IMR-90 (cell line): ENCODE measurements at regions not wholly inside any gene's neighbourhood (a gene's known extent, or its start where the extent isn't known, plus 50 kb on each side); places are given as distances from the start of the nearest gene placed in this dataset.

ENCODE experiments used
- ATAC-seq: fragments of 200-7000 bp; cut with Tn5 transposase; 2 replicates; pipeline ENCODE4 v1.9.1; 2020; ENCODE audit warnings: low read depth, mild to moderate bottlenecking, moderate library complexity
- BruUV-seq: library from RNA; stranded (reverse); fragments of 400-500 nt; replicated peaks from 2 replicates; lab custom pipeline; 2021; lab: Mats Ljungman, UMichigan
- CTCF ChIA-PET: fragments of 300-600 bp; formaldehyde crosslinking; extraction: SDS; loops from one replicate; lab custom pipeline; 2021; ENCODE audit warnings: antibody characterized with exemption; lab: Yijun Ruan, JAX
- POLR2A ChIA-PET: fragments of 300-600 bp; sonication (Branson Sonifier 250); formaldehyde crosslinking; loops from one replicate; lab custom pipeline; 2022; ENCODE audit warnings: antibody characterized with exemption; ENCODE audit not compliant: unreplicated experiment; lab: Charles Lee
- DNase-seq: peaks from one replicate; pipeline ENCODE4 v3.0.0; 2013
- H2AFZ ChIP-seq: replicated peaks from 2 replicates; pipeline ENCODE3; 2013; ENCODE audit warnings: low read length, mild to moderate bottlenecking; ENCODE audit not compliant: poor library complexity
- H2AK5ac ChIP-seq: 2 replicates; pipeline ENCODE4 v1.6.1; 2013; ENCODE audit warnings: low read depth, low read length, inconsistent platforms
- H2AK9ac ChIP-seq: replicated peaks from 2 replicates; pipeline ENCODE3; 2013; ENCODE audit warnings: mild to moderate bottlenecking, low read depth, low read length, moderate library complexity; ENCODE audit not compliant: poor library complexity
- H2BK120ac ChIP-seq: 2 replicates; pipeline ENCODE4 v1.6.1; 2013; ENCODE audit warnings: low read depth, low read length, inconsistent platforms
- H2BK15ac ChIP-seq: 3 replicates; pipeline ENCODE4 v1.6.1; 2013; ENCODE audit warnings: low read depth, low read length, inconsistent platforms
- H2BK20ac ChIP-seq: 2 replicates; pipeline ENCODE4 v1.6.1; 2013; ENCODE audit warnings: low read depth, mild to moderate bottlenecking, inconsistent platforms, low read length, moderate library complexity
- H2BK5ac ChIP-seq: 2 replicates; pipeline ENCODE4 v1.6.1; 2013; ENCODE audit warnings: mild to moderate bottlenecking, low read depth, low read length, inconsistent platforms; ENCODE audit not compliant: poor library complexity, severe bottlenecking
- H3K14ac ChIP-seq: replicated peaks from 2 replicates; pipeline ENCODE4 v1.6.1; 2013; ENCODE audit warnings: low read depth, low read length, inconsistent platforms
- H3K18ac ChIP-seq: 2 replicates; pipeline ENCODE4 v1.6.1; 2013; ENCODE audit warnings: low read depth, low read length, control low read depth
- H3K23ac ChIP-seq: 2 replicates; pipeline ENCODE4 v1.6.1; 2013; ENCODE audit warnings: low read depth, low read length, inconsistent platforms
- H3K27ac ChIP-seq: 2 replicates; pipeline ENCODE4 v1.5.1; 2013; ENCODE audit warnings: mild to moderate bottlenecking, control low read depth, low read length; ENCODE audit not compliant: insufficient read depth
- H3K27me3 ChIP-seq: 2 replicates; pipeline ENCODE4 v1.6.1; 2013; ENCODE audit warnings: low read length; ENCODE audit not compliant: control insufficient read depth, insufficient read depth
- H3K36me3 ChIP-seq: 2 replicates; pipeline ENCODE4 v1.6.1; 2013; ENCODE audit warnings: low read length, mixed read lengths; ENCODE audit not compliant: control insufficient read depth, insufficient read depth
- H3K4ac ChIP-seq: 2 replicates; pipeline ENCODE4 v1.6.1; 2013; ENCODE audit warnings: low read depth, low read length, inconsistent platforms
- H3K4me1 ChIP-seq: 2 replicates; pipeline ENCODE4 v1.6.1; 2013; ENCODE audit warnings: low read length, mixed read lengths; ENCODE audit not compliant: control insufficient read depth, insufficient read depth
- H3K4me2 ChIP-seq: 2 replicates; pipeline ENCODE4 v1.6.1; 2013; ENCODE audit warnings: low read depth, mild to moderate bottlenecking, control low read depth, low read length, moderate library complexity
- H3K4me3 ChIP-seq: 2 replicates; pipeline ENCODE4 v1.5.1; 2013; ENCODE audit warnings: low read depth, mild to moderate bottlenecking, control low read depth, low read length, moderate library complexity; ENCODE audit not compliant: insufficient read depth
- H3K56ac ChIP-seq: 2 replicates; pipeline ENCODE4 v1.6.1; 2013; ENCODE audit warnings: low read length, inconsistent platforms; ENCODE audit not compliant: insufficient read depth; ENCODE audit errors: extremely low read depth
- H3K79me1 ChIP-seq, 2 experiments: 2 replicates each; pipeline ENCODE4 v1.6.1; 2013; ENCODE audit warnings: low read length in 2 of 2, inconsistent platforms in 1 of 2, low read depth in 1 of 2
- H3K9ac ChIP-seq: 2 replicates; pipeline ENCODE4 v1.6.1; 2013; ENCODE audit warnings: low read depth, low read length, control low read depth
- H3K9me1 ChIP-seq: 2 replicates; pipeline ENCODE4 v1.6.1; 2013; ENCODE audit warnings: low read length, inconsistent platforms; ENCODE audit not compliant: insufficient read depth
- H3K9me3 ChIP-seq: 2 replicates; pipeline ENCODE4 v1.6.1; 2013; ENCODE audit warnings: low read length; ENCODE audit not compliant: control insufficient read depth, insufficient read depth
- H4K20me1 ChIP-seq: 2 replicates; pipeline ENCODE4 v1.6.1; 2013; ENCODE audit warnings: low read length, inconsistent platforms; ENCODE audit not compliant: insufficient read depth
- H4K5ac ChIP-seq: 2 replicates; pipeline ENCODE4 v1.6.1; 2013; ENCODE audit warnings: mild to moderate bottlenecking, low read depth, low read length, control low read depth
- H4K8ac ChIP-seq, 2 experiments: 2 replicates each; pipeline ENCODE4 v1.6.1; 2013; ENCODE audit warnings: low read depth in 2 of 2, low read length in 2 of 2, control low read depth in 1 of 2, inconsistent platforms in 1 of 2
- H4K91ac ChIP-seq: 2 replicates; pipeline ENCODE4 v1.6.1; 2013; ENCODE audit warnings: low read depth, low read length, inconsistent platforms; ENCODE audit not compliant: insufficient read depth
- CTCF ChIP-seq: conservative IDR thresholded peaks from 2 replicates; pipeline ENCODE4 v1.5.1; 2012; ENCODE audit warnings: mild to moderate bottlenecking, low read depth, low read length, improper control_type of control experiment
- MAFK ChIP-seq: IDR thresholded peaks from 2 replicates; pipeline ENCODE4 v1.6.1; 2012; ENCODE audit warnings: low read depth, low read length, improper control_type of control experiment
- MAZ ChIP-seq: IDR thresholded peaks from 2 replicates; pipeline ENCODE4 v1.6.1; 2012; ENCODE audit warnings: low read depth, mild to moderate bottlenecking, low read length, improper control_type of control experiment, moderate library complexity, borderline replicate concordance
- RAD21 ChIP-seq: IDR thresholded peaks from 2 replicates; pipeline ENCODE4 v1.6.1; 2012; ENCODE audit warnings: low read length, improper control_type of control experiment
- SMC3 ChIP-seq: fragments of 150-350 bp; IDR thresholded peaks from 2 replicates; pipeline ENCODE4 v1.6.1; 2016; ENCODE audit warnings: low read depth, mild to moderate bottlenecking, antibody characterized with exemption, low read length, moderate library complexity
- USF2 ChIP-seq: fragments of 150-350 bp; IDR thresholded peaks from 2 replicates; pipeline ENCODE4 v1.6.1; 2017; ENCODE audit warnings: mild to moderate bottlenecking, antibody characterized with exemption, low read length, low read depth
- dilution Hi-C: fragments of 300-500 bp; cut with HindIII; formaldehyde crosslinking; loops from one replicate; pipeline ENCODE4 v1.14.3; 2018; ENCODE audit warnings: low sequenced_read_pairs; ENCODE audit not compliant: unreplicated experiment
- in situ Hi-C: fragments of 300-500 bp; cut with MboI; formaldehyde crosslinking; loops from 3 replicates; pipeline ENCODE4 v1.14.3; 2019; ENCODE audit warnings: low sequenced_read_pairs, inconsistent platforms, mixed read lengths
- intact Hi-C: fragments of 100-400 bp; cut with micrococcal nuclease; formaldehyde crosslinking; loops from 2 replicates; pipeline ENCODE4 v1.10.0; 2022

- intact Hi-C loops: no loop called here
- TF ChIP-seq CTCF: no peak
- TF ChIP-seq MAFK: peak; percentile 53
- no peak for TF ChIP-seq SMC3
- TF ChIP-seq USF2: no peak
- no peak for TF ChIP-seq MAZ
- no peak for TF ChIP-seq RAD21
- CTCF ChIA-PET: no interaction called here
Observed at GRCh38 chr16:62657116-62657515, 620.9 kb upstream of the CDH8 start.

More at GRCh38 chr16:62657116-62657515, 620.9 kb upstream of the CDH8 start:
- no peaks in the 10 kb centered on the region for H3K79me1 ChIP-seq
- H3K14ac ChIP-seq: no peak overlapping the region
- H2BK5ac ChIP-seq: no peak overlapping the region
- H3K4me2 ChIP-seq: no peak overlapping the region
- 0 out of 2 replicates have a peak, but pooled peaks cover 2% of the 10 kb centered on the region for H3K9me3 ChIP-seq
- H3K56ac ChIP-seq: no peak overlapping the region
- H3K4me3 ChIP-seq: no peak overlapping the region
- no peak overlapping the region for H4K8ac ChIP-seq
- no peak overlapping the region for H2BK15ac ChIP-seq
- POLR2A ChIA-PET: no interaction called here
- H3K4me1 ChIP-seq: no peaks in the 10 kb centered on the region
- no peaks in the 10 kb centered on the region for H3K36me3 ChIP-seq
- H3K27ac ChIP-seq: no peak overlapping the region
- BruUV-seq: no TSS peak
- no peak overlapping the region for H4K5ac ChIP-seq
- H4K20me1 ChIP-seq: no peaks in the 10 kb centered on the region
- ATAC-seq: no peak
- no peak overlapping the region for H4K91ac ChIP-seq
- H2BK120ac ChIP-seq: no peak overlapping the region
- H2AK5ac ChIP-seq: no peak overlapping the region
- no peaks in the 10 kb centered on the region for H3K9me1 ChIP-seq
- H2AFZ ChIP-seq: no peak overlapping the region
- H3K4ac ChIP-seq: no peak overlapping the region
- no peak overlapping the region for H3K23ac ChIP-seq
- H3K27me3 ChIP-seq: no peaks in the 10 kb centered on the region
- no peak overlapping the region for H2BK20ac ChIP-seq
- H3K18ac ChIP-seq: no peak overlapping the region
- in situ Hi-C loops: no loop called here
- no peak overlapping the region for H2AK9ac ChIP-seq
- H3K9ac ChIP-seq: no peak overlapping the region
- dilution Hi-C loops: no loop called here
- no peak for DNase-seq
